ENCODE measurements at regions not wholly inside any gene's neighbourhood (a gene's known extent, or its start where the extent isn't known, plus 50 kb on each side); places are given as distances from the start of the nearest gene placed in this dataset.
"Not testable (repeated sequence)": the region's sequence is repeated elsewhere in the genome, so short reads cannot be mapped to it uniquely, and the experiment has no call there.

DNA sequence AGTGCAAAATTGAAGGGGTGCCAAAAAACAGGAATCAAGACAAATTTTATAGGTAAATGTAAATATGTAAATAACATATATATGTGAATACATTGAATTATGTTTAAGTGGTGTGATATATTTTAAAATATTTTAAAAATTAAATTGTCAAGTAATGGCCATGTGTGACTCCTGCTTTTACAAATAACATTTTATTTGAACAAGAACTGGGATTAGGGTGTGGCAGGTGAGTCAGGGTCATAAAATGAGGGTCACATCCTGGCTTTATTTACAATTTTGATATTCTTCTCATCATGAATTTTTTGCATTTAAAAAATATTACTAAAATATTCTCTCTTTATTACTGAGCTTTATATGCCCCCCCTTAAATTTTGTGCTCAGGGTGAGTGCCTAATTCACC is 601.1 kb upstream of the MAN1A1 start:
- no peaks in the 10 kb centered on the region for H3K4me1 Mint-ChIP-seq (ENCODE audit: low read depth)
- no peak for DNase-seq (ENCODE audit: low spot score)
- H3K36me3 Mint-ChIP-seq (ENCODE audit: low read depth), result no peaks in the 10 kb centered on the region
- no peaks in the 10 kb centered on the region for H3K27me3 Mint-ChIP-seq (ENCODE audit: low read depth)
- no peak overlapping the region for H3K4me3 Mint-ChIP-seq
- no peak overlapping the region for H3K27ac Mint-ChIP-seq
- H3K9me3 Mint-ChIP-seq, result no peaks in the 10 kb centered on the region

DNA sequence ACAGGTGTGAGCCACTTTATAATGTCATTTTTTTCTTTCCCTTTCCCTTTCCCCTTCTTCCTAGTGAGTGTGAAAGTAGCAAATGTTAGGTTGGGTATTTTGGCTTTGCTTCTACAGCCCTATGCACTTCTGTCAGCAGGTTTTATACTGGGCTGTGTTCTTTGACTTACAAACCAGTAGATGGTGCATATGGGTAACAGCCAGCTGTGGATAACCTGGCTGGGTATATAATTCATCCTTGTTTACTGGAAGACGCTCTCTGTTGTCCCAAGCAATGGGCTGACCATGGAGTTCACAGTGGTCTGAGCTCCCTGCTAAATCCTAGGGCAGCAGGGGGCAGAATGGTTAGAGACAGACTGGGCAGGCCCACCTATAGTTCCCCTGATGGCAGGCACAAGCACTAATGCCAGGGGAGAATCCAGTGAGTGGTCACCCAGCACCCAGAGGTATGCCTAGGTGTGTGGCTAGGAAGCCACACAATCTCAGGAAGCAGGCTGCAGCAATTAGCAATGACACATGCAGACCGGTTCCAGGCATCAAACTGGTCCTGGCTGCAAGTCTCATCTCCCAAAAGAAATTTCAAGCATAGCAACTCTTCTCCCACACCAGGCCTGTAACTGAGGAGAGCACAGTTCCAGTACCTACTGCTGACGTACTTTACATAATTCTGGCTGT is 592.7 kb upstream of the MAN1A1 start:
- Mint-ChIP-seq H3K27ac (no peak overlapping the region), H3K27me3 (ENCODE audit: low read depth) (no peaks in the 10 kb centered on the region), H3K4me1 (ENCODE audit: low read depth) (no peaks in the 10 kb centered on the region), H3K9me3 (no peaks in the 10 kb centered on the region), H3K36me3 (ENCODE audit: low read depth) (no peaks in the 10 kb centered on the region), H3K4me3 (no peak overlapping the region)
- DNase-seq (ENCODE audit: low spot score), result no peak

GRCh38 chr6:119938752-119939151 is 589.2 kb upstream of the MAN1A1 start:
- Mint-ChIP-seq H3K9me3 (no peaks in the 10 kb centered on the region), H3K4me3 (no peak overlapping the region), H3K36me3 (ENCODE audit: low read depth) (no peaks in the 10 kb centered on the region), H3K4me1 (ENCODE audit: low read depth) (no peaks in the 10 kb centered on the region), H3K27me3 (ENCODE audit: low read depth) (no peaks in the 10 kb centered on the region), H3K27ac (no peak overlapping the region)
- DNase-seq (ENCODE audit: low spot score), result no peak

DNA sequence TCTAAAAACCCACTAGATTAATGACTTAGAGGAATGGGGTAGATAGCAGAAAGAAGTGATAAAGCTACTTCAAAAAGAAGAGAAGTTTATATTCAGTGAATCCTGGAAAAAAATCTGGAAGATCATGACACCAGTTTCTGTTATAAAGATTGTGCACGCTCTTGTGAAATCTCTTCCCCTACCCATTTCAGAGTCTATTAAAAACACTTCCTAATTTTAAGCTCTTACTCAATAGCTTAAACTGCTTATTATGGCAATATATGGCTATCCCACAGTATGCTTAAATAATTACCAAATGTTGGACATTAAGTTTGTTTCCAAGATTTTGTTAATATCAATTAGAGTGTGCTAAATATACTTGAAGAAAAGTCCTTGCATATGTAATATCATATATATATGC is 585.3 kb upstream of the MAN1A1 start:
- Mint-ChIP-seq H3K36me3 (ENCODE audit: low read depth) (no peaks in the 10 kb centered on the region), H3K9me3 (no peaks in the 10 kb centered on the region), H3K27ac (no peak overlapping the region)

GRCh38 chr6:119929121-119929520 is 579.6 kb upstream of the MAN1A1 start:
- no peaks in the 10 kb centered on the region for H3K4me1 Mint-ChIP-seq (ENCODE audit: low read depth)
- no peak for DNase-seq (ENCODE audit: low spot score)
- no peak overlapping the region for H3K4me3 Mint-ChIP-seq
- H3K9me3 Mint-ChIP-seq, result peaks cover 17% of the 10 kb centered on the region
- H3K27ac Mint-ChIP-seq, result no peak overlapping the region
- no peaks in the 10 kb centered on the region for H3K27me3 Mint-ChIP-seq (ENCODE audit: low read depth)
- H3K36me3 Mint-ChIP-seq (ENCODE audit: low read depth), result no peaks in the 10 kb centered on the region

More for the DNA sequence above, 585.3 kb upstream of the MAN1A1 start:
- no peaks in the 10 kb centered on the region for H3K4me1 Mint-ChIP-seq (ENCODE audit: low read depth)
- H3K4me3 Mint-ChIP-seq, result no peak overlapping the region
- H3K27me3 Mint-ChIP-seq (ENCODE audit: low read depth), result no peaks in the 10 kb centered on the region
- no peak for DNase-seq (ENCODE audit: low spot score)

DNA sequence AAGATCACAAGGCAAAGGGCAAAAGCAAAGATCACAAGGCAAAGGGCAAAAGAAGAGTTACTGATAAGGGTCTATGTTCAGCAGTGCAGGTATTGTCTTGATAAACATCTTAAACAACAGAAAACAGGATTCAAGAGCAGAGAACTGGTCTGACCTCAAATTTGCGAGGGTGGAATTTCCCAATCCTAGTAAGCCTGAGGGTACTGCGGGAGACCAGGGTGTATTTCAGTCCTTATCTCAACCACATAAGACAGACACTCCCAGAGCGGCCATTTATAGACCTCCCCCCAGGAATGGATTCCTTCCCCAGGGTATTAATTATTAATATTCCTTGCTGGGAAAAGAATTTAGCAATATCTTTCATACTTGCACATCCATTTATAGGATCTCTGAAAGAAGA is 575.3 kb upstream of the MAN1A1 start:
- peaks cover 45% of the 10 kb centered on the region for H3K9me3 Mint-ChIP-seq
- not testable (repeated sequence) for H3K4me3 Mint-ChIP-seq; H3K27ac Mint-ChIP-seq; H3K27me3 Mint-ChIP-seq (ENCODE audit: low read depth); H3K36me3 Mint-ChIP-seq (ENCODE audit: low read depth); H3K4me1 Mint-ChIP-seq (ENCODE audit: low read depth); DNase-seq (ENCODE audit: low spot score)

DNA sequence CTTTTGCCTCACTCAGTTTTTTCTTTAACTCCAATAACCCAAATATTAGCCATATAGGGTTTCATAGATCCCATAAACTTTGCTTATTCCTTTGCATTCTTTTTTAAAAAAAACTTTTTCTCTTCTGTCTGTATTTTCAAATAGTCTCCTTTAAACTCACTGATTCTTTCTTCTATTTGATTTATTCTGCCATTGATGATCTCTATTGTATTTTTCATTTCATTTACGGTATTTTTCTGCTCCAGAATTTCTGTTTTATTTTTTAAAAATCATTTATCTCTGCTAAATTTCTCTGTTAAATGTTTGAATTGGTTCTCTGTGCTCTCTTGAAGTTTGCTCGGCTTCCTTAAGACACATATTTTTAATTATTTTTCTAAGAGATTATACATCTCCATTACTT is 573.3 kb upstream of the MAN1A1 start:
- DNase-seq (ENCODE audit: low spot score), result no peak
- Mint-ChIP-seq H3K27me3 (ENCODE audit: low read depth) (no peaks in the 10 kb centered on the region), H3K4me3 (no peak overlapping the region), H3K4me1 (ENCODE audit: low read depth) (no peaks in the 10 kb centered on the region), H3K9me3 (peaks cover 45% of the 10 kb centered on the region), H3K27ac (no peak overlapping the region), H3K36me3 (ENCODE audit: low read depth) (no peaks in the 10 kb centered on the region)

GRCh38 chr6:119921491-119922010 is 572.0 kb upstream of the MAN1A1 start:
- Mint-ChIP-seq H3K4me1 (ENCODE audit: low read depth) (no peaks in the 10 kb centered on the region), H3K27me3 (ENCODE audit: low read depth) (no peaks in the 10 kb centered on the region), H3K27ac (no peak overlapping the region), H3K36me3 (ENCODE audit: low read depth) (no peaks in the 10 kb centered on the region), H3K4me3 (no peak overlapping the region), H3K9me3 (peaks cover 45% of the 10 kb centered on the region)
- DNase-seq (ENCODE audit: low spot score), result no peak

- Mint-ChIP-seq H3K4me3 (no peak overlapping the region), H3K36me3 (ENCODE audit: low read depth) (no peaks in the 10 kb centered on the region), H3K27ac (no peak overlapping the region), H3K27me3 (ENCODE audit: low read depth) (no peaks in the 10 kb centered on the region), H3K9me3 (peaks cover 16% of the 10 kb centered on the region), H3K4me1 (ENCODE audit: low read depth) (no peaks in the 10 kb centered on the region)
- no peak for DNase-seq (ENCODE audit: low spot score)
Measured at GRCh38 chr6:119917186-119917585, 567.6 kb upstream of the MAN1A1 start.

GRCh38 chr6:119915971-119916370 is 566.4 kb upstream of the MAN1A1 start:
- Mint-ChIP-seq H3K36me3 (ENCODE audit: low read depth) (no peaks in the 10 kb centered on the region), H3K4me1 (ENCODE audit: low read depth) (no peaks in the 10 kb centered on the region), H3K9me3 (peaks cover 10% of the 10 kb centered on the region), H3K4me3 (no peak overlapping the region), H3K27me3 (ENCODE audit: low read depth) (no peaks in the 10 kb centered on the region), H3K27ac (no peak overlapping the region)
- no peak for DNase-seq (ENCODE audit: low spot score)

GRCh38 chr6:119908157-119908556 is 558.6 kb upstream of the MAN1A1 start:
- no peaks in the 10 kb centered on the region for H3K36me3 Mint-ChIP-seq (ENCODE audit: low read depth)
- no peak overlapping the region for H3K4me3 Mint-ChIP-seq
- H3K4me1 Mint-ChIP-seq (ENCODE audit: low read depth), result no peaks in the 10 kb centered on the region
- DNase-seq (ENCODE audit: low spot score), result no peak
- H3K27ac Mint-ChIP-seq, result no peak overlapping the region
- H3K9me3 Mint-ChIP-seq, result no peaks in the 10 kb centered on the region
- H3K27me3 Mint-ChIP-seq (ENCODE audit: low read depth), result no peaks in the 10 kb centered on the region

GRCh38 chr6:119902681-119903080 is 553.1 kb upstream of the MAN1A1 start:
- DNase-seq (ENCODE audit: low spot score), result no peak
- no peaks in the 10 kb centered on the region for H3K4me1 Mint-ChIP-seq (ENCODE audit: low read depth)
- no peak overlapping the region for H3K4me3 Mint-ChIP-seq
- no peak overlapping the region for H3K27ac Mint-ChIP-seq
- H3K9me3 Mint-ChIP-seq, result no peaks in the 10 kb centered on the region
- no peaks in the 10 kb centered on the region for H3K27me3 Mint-ChIP-seq (ENCODE audit: low read depth)
- no peaks in the 10 kb centered on the region for H3K36me3 Mint-ChIP-seq (ENCODE audit: low read depth)

DNA sequence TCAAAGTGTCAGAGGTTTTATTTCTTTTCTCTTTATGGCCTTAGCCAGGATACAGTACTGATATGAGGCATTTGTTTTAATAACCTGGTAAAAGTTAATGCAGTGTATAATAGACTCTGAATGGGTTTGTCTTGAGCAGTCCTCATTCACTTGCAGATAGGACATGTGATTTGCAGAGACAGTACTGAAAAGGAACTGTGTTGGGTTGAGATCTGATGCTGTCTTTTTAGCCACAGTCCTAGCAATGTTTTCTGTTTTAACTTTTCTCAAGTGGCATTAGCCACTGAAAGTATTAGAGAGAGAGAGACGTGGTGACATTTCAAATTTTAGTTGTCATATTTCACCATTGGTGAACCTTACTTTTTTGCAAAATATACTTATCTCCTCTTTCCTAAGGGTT is 547.2 kb upstream of the MAN1A1 start:
- no peaks in the 10 kb centered on the region for H3K36me3 Mint-ChIP-seq (ENCODE audit: low read depth)
- H3K9me3 Mint-ChIP-seq, result no peaks in the 10 kb centered on the region
- no peaks in the 10 kb centered on the region for H3K27me3 Mint-ChIP-seq (ENCODE audit: low read depth)
- H3K4me1 Mint-ChIP-seq (ENCODE audit: low read depth), result no peaks in the 10 kb centered on the region
- DNase-seq (ENCODE audit: low spot score), result no peak
- no peak overlapping the region for H3K4me3 Mint-ChIP-seq
- H3K27ac Mint-ChIP-seq, result no peak overlapping the region

DNA sequence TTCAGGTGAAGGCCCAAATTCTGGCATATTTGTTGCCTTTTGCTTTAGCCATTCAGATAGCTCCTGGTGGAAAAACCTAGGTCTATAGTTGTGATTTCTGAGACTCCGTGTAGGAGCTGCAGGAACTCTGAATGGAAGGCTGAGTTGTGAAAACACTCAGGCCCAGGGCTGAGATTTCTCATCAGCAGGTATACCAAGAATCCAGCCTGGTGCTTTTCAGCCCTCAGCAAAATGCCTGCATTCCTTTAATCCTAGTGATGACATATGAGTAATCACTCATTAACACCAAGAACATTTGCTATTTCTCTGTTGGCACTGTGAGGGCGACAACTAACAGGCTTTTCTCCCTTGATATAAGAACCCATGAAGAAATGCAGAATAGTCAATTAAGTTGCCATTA is 546.1 kb upstream of the MAN1A1 start:
- no peaks in the 10 kb centered on the region for H3K27me3 Mint-ChIP-seq (ENCODE audit: low read depth)
- H3K4me3 Mint-ChIP-seq, result no peak overlapping the region
- no peak overlapping the region for H3K27ac Mint-ChIP-seq
- no peaks in the 10 kb centered on the region for H3K36me3 Mint-ChIP-seq (ENCODE audit: low read depth)
- H3K4me1 Mint-ChIP-seq (ENCODE audit: low read depth), result no peaks in the 10 kb centered on the region
- no peak for DNase-seq (ENCODE audit: low spot score)
- H3K9me3 Mint-ChIP-seq, result no peaks in the 10 kb centered on the region

DNA sequence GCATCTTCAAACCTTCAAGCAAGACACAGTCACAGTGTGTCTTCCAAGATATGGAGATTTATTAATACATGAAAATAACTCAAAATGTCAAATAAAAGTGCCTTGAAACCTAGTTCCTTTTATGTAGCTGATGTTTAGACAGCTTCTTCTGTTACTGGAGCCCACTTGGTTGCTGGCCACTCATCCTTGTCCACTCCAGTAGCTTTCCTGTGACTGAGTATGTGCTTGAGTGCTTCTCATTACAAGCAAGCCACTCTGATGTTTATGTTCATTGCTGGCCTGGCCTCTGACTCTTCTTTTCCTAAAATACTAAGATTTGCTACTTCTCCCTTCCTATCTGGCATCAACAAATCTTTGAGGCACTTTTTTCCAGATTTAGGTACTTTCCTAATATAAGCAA is 545.2 kb upstream of the MAN1A1 start:
- no peak for DNase-seq (ENCODE audit: low spot score)
- H3K27me3 Mint-ChIP-seq (ENCODE audit: low read depth), result no peaks in the 10 kb centered on the region
- no peak overlapping the region for H3K27ac Mint-ChIP-seq
- H3K4me1 Mint-ChIP-seq (ENCODE audit: low read depth), result no peaks in the 10 kb centered on the region
- no peaks in the 10 kb centered on the region for H3K36me3 Mint-ChIP-seq (ENCODE audit: low read depth)
- no peaks in the 10 kb centered on the region for H3K9me3 Mint-ChIP-seq
- no peak overlapping the region for H3K4me3 Mint-ChIP-seq
